VCaP (cell line): ENCODE measurements at regions not wholly inside any gene's neighbourhood (a gene's known extent, or its start where the extent isn't known, plus 50 kb on each side); places are given as distances from the start of the nearest gene placed in this dataset.

Source experiments
- H3K27ac ChIP-seq: fragments of 450-650 bp; 2 replicates; pipeline ENCODE4 v1.5.1; 2017
- TF ChIP-seq, protein P1 (sequence below): fragments of 450-650 bp; conservative IDR thresholded peaks from 2 replicates; pipeline ENCODE4 v1.5.1; 2017; ENCODE audit warnings: mild to moderate bottlenecking, moderate library complexity

DNA sequence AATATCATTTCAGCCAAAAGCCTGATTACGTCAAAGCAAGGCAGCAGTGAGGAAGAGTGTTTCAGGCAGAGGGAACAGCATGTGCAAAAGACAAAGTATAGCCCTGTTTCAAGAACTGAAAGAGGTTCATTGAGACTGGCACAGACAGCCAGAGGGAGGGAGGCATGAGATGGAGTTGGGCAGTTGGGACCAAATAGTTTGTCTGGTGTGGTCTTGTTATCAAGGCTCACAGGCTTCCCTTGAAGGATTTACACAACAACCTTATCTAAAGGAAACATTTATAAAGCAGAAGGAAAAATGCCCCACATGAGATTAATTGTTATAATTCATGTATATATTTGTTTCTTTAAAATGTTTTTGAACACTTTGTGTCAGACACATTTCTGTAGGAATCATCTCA lies 253.3 kb downstream of the DMAC1 start:
- TF ChIP-seq, protein P1, sequence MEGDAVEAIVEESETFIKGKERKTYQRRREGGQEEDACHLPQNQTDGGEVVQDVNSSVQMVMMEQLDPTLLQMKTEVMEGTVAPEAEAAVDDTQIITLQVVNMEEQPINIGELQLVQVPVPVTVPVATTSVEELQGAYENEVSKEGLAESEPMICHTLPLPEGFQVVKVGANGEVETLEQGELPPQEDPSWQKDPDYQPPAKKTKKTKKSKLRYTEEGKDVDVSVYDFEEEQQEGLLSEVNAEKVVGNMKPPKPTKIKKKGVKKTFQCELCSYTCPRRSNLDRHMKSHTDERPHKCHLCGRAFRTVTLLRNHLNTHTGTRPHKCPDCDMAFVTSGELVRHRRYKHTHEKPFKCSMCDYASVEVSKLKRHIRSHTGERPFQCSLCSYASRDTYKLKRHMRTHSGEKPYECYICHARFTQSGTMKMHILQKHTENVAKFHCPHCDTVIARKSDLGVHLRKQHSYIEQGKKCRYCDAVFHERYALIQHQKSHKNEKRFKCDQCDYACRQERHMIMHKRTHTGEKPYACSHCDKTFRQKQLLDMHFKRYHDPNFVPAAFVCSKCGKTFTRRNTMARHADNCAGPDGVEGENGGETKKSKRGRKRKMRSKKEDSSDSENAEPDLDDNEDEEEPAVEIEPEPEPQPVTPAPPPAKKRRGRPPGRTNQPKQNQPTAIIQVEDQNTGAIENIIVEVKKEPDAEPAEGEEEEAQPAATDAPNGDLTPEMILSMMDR = no peak

DNA sequence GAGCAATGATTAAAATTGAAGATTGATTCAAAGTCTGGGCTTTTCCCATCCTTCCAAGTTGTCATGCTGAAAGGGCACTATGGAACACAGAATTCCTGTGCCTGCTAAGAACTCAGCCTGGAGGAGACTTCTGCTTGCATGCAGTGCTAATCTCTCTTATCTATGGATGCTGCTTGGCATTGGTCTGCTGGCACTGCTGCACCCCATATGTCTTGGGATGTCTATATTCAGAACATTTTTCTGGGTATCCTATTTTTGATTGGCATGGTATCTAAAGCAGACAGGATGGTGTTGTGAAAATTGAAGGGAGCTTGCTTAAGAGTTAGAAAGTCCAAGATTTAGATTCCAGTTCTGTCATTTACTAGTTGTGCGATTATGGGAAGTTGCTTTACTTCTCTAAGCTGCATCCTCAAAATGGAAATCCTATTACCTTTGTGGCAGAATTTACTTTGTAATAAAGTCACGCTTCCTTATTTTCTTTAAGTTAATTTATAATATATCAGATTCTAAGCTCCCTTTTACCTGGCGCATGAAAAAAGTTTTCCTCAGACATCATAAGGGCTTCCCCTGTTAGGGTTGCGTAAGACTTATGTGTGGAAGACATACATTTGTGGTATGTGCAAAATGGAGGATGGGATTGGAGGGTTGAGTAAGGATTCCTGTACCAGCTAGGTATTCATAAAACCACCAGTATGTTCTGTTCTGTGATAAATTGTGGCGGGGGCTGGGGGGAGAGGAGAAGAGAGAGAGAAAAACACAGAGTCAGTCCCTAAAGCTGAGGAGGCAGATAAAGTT lies 254.0 kb downstream of the DMAC1 start:
- TF ChIP-seq, protein P1 = no peak
- H3K27ac ChIP-seq = no peak overlapping the region

More for the DNA sequence above, 253.3 kb downstream of the DMAC1 start:
- no peak overlapping the region for H3K27ac ChIP-seq

DNA sequence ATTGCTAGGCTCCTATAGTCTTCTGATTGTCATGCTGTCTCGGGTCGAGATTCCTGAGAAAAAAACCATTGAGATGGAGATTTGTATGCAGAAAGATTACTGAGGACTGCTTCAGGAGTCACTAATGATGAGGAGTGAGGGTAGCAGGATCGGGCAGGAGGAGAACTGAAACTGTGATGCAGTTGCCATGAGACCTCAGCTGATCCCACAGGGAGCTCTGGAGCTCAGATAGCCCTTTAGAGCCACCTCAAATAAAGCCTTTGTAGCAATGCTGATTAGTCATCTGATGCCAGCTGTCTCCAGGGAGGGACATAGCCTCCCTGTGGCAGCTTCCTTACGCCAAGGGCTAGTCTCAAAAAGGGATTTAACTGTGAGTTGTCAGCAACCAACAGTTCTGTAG lies 256.9 kb downstream of the DMAC1 start:
- TF ChIP-seq, protein P1 = no peak
- no peak overlapping the region for H3K27ac ChIP-seq

DNA sequence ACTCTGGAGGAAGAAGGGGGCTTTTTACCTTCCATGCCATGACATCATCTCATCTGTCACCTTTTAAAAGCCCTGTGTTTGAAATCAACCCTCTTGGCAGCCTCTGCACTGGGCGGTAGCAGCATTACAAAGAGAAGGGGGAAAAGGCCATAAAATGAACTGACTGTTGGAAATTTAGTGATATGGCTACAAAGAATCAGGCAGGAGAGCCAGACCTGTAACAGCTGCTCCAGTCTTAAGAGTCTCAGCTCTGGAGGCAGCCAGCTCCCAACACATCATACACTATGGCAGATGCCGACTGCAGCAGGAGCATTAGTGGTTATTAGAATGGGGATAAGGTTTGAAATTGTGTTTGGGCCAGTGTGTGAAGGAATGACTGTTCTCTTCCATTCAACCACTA lies 257.5 kb downstream of the DMAC1 start:
- TF ChIP-seq, protein P1 = no peak
- no peak overlapping the region for H3K27ac ChIP-seq

DNA sequence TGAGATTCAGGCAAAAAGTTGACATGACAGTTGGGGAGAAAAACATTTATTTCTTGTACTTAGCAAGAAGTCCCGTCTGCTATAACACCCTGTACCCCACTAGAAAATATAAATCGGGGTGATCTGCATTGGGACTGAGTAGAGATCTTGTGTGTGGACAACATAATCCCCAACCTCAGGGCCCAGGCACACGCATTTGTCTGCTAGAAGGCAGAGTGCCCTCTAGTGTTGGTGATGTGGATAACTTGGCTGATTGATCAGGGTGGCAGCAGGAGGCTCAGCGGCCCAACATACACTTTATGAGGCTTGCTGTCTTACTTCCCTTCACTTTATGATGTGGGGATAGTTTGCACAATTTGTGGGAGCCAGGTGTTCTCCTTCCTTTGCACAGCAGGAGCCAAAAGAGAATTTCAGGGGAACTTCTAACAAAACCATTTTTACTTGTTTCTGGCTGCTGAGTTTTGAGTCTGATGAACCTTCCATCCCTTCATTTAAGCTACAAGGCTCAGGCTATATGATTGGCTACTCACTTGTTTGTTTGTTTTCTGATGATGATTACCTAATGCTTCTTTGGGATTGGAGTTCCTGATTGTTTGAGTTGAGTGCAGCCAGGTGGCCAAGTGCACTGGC lies 263.2 kb downstream of the DMAC1 start:
- TF ChIP-seq, protein P1 = peak; percentile 92
- H3K27ac ChIP-seq = no peak overlapping the region

DNA sequence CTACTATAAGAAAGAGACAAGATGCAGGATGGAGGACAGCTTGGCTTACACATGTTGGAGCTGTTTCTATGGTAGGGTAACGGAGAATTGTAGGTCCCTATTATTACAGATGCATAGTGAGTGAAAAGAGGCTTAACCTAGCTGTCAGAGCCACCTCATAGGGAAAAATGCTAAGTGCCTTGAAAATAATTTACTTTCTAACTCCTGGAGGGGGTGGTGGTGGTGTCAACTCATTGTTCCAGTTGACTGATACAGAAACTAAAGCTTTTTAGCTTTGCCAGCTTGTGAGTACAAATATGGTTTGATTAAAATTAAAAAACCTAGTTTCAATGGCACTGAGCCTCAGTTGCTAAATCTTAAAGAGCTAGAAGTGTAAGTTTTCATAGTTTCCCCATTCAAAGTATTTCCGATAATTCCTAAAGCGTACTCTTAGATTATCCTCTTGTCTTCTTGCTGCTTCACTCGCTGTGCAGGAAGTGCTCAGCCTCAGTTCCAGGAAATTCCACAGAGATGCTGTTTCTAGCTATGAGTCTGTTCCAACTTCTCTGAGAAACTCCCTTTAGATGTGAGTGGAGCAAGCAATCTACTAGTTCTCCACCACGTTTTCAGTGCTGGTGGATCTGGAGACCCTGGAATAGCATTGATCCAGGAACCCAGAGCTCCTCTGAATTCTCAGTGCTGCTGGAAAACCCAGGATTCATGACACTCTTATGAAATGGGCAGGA lies 265.2 kb downstream of the DMAC1 start:
- H3K27ac ChIP-seq = no peak overlapping the region
- TF ChIP-seq, protein P1 = no peak

DNA sequence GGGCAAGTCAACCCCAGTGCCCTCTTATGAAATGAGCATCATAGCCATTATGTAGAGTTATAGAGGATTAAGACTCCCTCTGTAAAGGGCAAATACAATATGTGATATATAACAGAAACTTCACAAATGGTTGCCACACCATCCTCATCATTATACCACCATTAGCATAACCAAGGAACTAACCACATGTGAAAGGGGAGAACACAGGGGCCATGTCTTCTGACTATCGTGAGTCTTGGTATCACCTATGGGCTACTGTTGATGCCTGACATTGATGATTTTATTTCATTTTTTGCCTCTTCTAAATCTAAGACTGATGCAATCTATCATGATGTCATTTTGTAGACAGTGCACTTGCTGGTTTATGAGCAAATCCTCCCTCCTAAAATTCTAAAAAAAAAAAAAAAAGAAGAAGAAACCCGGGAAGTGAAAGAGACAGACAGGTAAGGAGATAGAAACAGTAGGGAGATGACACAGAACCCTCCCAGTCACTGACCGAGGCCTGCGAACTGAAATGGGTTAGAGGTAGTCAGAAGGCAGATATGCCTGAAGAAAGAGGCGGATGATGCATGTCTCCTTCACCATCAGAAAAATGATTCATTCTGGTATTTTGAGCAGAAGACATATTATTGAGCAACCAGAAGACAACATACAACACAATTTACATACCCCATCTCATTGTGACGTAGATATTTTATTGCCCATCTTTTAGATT lies 266.0 kb downstream of the DMAC1 start:
- TF ChIP-seq, protein P1 = no peak
- no peak overlapping the region for H3K27ac ChIP-seq
